Effector CD8-positive, alpha-beta T cell (primary cell): ENCODE measurements at regions not wholly inside any gene's neighbourhood (a gene's known extent, or its start where the extent isn't known, plus 50 kb on each side); places are given as distances from the start of the nearest gene placed in this dataset.

Source experiments
- DNase-seq: peaks from one replicate; lab custom pipeline; 2025; lab: John Stamatoyannopoulos, UW

GRCh38 chr14:71202881-71203280, 295.6 kb downstream of the PCNX1 start:
- no peak for DNase-seq

- DNase-seq: no peak
These were observed 296.0 kb downstream of the PCNX1 start for GRCh38 chr14:71203306-71203705.

- DNase-seq: no peak
These were observed 297.0 kb downstream of the PCNX1 start for GRCh38 chr14:71204231-71204630.

- no peak for DNase-seq
These were observed 297.5 kb downstream of the PCNX1 start for GRCh38 chr14:71204768-71205167.

- DNase-seq: no peak
These were observed 298.9 kb downstream of the PCNX1 start for GRCh38 chr14:71206123-71206522.

GRCh38 chr14:71206766-71207371, 299.6 kb downstream of the PCNX1 start:
- DNase-seq: no peak

- no peak for DNase-seq
These were observed 301.6 kb downstream of the PCNX1 start for GRCh38 chr14:71208702-71209357.

- no peak for DNase-seq
These were observed 302.6 kb downstream of the PCNX1 start for GRCh38 chr14:71209888-71210287.

GRCh38 chr14:71212093-71212492, 304.8 kb downstream of the PCNX1 start:
- no peak for DNase-seq

GRCh38 chr14:71212683-71213107, 305.4 kb downstream of the PCNX1 start:
- DNase-seq: no peak

- no peak for DNase-seq
These were observed 307.0 kb downstream of the PCNX1 start for GRCh38 chr14:71214241-71214640.

GRCh38 chr14:71220462-71220861, 313.2 kb downstream of the PCNX1 start:
- no peak for DNase-seq

GRCh38 chr14:71221119-71221518, 313.9 kb downstream of the PCNX1 start:
- DNase-seq: no peak

- DNase-seq: no peak
These were observed 317.9 kb downstream of the PCNX1 start for GRCh38 chr14:71225113-71225512.

GRCh38 chr14:71228711-71229110, 321.5 kb downstream of the PCNX1 start:
- no peak for DNase-seq

- no peak for DNase-seq
These were observed 322.6 kb downstream of the PCNX1 start for GRCh38 chr14:71229875-71230274.

- no peak for DNase-seq
These were observed 323.6 kb downstream of the PCNX1 start for GRCh38 chr14:71230897-71231296.

GRCh38 chr14:71231521-71232393, 324.5 kb downstream of the PCNX1 start:
- no peak for DNase-seq

GRCh38 chr14:71232506-71232905, 325.2 kb downstream of the PCNX1 start:
- no peak for DNase-seq

- no peak for DNase-seq
These were observed 328.6 kb downstream of the PCNX1 start for GRCh38 chr14:71235875-71236274.

- no peak for DNase-seq
These were observed 329.2 kb downstream of the PCNX1 start for GRCh38 chr14:71236487-71236886.

GRCh38 chr14:71237556-71237955, 330.3 kb downstream of the PCNX1 start:
- DNase-seq: no peak

- no peak for DNase-seq
These were observed 331.6 kb downstream of the PCNX1 start for GRCh38 chr14:71238835-71239234.
